GM18519 (cell line): ENCODE measurements at regions not wholly inside any gene's neighbourhood (a gene's known extent, or its start where the extent isn't known, plus 50 kb on each side); places are given as distances from the start of the nearest gene placed in this dataset.

Experiments used
- ATAC-seq: cut with Tn5 transposase; IDR thresholded peaks from one replicate; pipeline ENCODE4 v1.9.1; 2021; ENCODE audit warnings: mild to moderate bottlenecking, moderate library complexity; ENCODE audit not compliant: unreplicated experiment, low FRiP score

- ATAC-seq = no peak
Measured at GRCh38 chr13:68697551-68697950, 1410.1 kb upstream of the ATXN8OS start.

GRCh38 chr13:68696907-68697306, 1410.7 kb upstream of the ATXN8OS start:
- no peak for ATAC-seq

- ATAC-seq = no peak
Measured at GRCh38 chr13:68692049-68692448, 1415.6 kb upstream of the ATXN8OS start.

DNA sequence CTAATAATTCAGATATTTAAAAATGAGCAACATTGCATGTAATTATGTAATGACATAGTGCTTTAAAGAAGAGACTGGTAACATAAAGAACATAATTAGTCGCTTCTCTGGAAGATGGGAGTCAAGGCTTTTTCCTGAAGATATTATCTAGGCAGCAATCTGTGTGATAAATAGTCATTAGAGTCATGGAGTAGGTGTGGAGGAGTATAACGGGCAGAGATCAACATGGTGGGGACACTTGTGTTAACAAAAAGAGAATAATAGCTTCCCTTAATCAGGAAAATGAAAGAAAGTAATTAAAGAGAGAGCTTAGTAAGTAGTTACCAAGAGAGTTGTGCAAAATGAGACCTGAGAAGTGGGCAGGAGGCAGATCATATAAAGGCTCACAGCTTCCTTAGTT, 1417.1 kb upstream of the ATXN8OS start:
- no peak for ATAC-seq

- no peak for ATAC-seq
Measured at GRCh38 chr13:68676513-68677115, 1431.0 kb upstream of the ATXN8OS start.

- ATAC-seq = no peak
Measured at GRCh38 chr13:68675209-68675608, 1432.4 kb upstream of the ATXN8OS start.

GRCh38 chr13:68667863-68668262, 1437.7 kb upstream of the PCDH9 start:
- ATAC-seq = no peak

DNA sequence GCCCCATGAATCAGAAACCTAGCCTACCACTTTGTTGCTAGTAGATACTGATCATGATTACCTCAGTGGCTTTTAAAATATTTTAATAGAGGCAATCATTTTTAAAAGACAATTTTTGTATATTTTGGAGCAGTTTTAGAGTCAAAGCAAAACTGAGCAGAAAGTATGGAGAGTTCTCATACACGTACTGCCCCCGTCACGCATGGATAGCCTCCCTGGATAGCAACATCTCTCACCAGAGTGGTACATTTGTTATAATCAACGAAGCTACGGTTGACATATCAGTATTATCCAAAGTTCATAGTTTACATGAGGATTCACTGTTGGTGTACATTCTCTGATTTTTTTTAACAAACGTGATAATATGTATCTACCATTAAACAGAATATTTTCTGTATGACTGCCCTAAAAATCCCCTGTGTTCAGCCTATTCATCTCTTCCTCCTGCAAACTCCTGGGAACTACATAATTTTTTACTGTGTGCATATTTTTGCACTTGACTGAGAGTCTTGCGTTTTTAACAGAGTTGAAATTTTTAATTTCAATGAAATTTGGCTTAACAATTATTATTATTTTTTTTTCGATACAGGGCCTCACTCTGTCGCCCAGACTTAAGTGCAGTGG, 1436.8 kb upstream of the PCDH9 start:
- no peak for ATAC-seq

GRCh38 chr13:68645814-68646213, 1415.7 kb upstream of the PCDH9 start:
- no peak for ATAC-seq

DNA sequence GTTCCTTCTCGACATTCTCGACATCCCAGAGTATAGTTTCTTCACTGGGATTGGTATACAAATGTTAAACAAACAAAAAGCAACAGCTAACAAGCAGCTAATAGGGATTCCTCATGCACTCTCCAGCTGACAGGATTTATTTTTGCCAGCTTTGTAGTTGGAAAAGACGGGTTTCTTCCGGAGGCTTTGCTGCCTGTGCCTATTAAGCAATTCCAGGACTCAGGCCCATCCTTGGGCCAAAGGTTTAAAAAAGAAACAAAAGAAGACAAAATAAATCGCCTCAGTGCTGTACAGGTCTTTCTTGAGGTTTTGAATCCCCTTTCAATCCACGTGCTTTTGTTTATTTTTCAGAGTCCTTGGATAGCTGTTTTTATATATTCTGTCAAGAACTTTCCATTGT, 1414.5 kb upstream of the PCDH9 start:
- ATAC-seq = no peak

- no peak for ATAC-seq
Measured at GRCh38 chr13:68636784-68637183, 1406.6 kb upstream of the PCDH9 start.

- ATAC-seq = no peak
Measured at GRCh38 chr13:68628994-68629393, 1398.9 kb upstream of the PCDH9 start.

DNA sequence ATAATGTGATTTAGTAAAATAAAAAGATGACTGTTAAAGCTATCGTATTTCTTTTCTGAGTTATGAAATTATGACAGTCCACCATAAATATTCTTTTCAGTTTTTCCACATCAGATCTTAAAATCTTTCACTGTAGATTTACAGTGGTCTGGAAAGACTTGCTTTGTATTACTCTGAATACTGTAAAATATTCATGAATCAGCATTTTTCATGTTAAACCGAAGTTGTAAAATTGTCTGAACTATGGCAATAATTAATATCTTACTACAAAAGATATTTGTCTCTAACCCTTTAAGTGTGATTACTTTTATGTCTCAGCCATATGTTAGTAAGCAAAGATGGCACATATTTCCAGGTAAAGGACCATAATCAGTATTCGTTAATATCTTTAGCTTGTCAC, 1397.2 kb upstream of the PCDH9 start:
- ATAC-seq = no peak

GRCh38 chr13:68616600-68617222, 1386.6 kb upstream of the PCDH9 start:
- no peak for ATAC-seq

DNA sequence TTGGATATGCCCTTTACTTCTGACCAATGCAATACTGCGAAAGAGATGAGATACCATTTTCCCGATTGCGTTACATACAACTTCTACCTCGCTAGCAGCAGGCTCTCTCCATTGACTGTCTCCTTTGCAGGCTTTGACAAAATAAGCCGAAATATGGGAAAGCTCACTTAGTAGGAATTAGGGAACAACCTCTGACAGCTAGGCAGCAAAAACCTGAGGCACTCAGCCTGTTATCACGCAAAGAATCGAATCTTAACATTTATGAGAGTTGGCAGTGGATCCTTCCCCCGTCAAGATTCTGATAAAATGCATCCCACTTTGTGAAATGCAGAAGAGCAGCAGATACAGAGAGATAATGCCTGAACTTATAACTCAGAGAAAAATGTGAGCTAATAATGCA, 1379.5 kb upstream of the PCDH9 start:
- no peak for ATAC-seq

- no peak for ATAC-seq
Measured at GRCh38 chr13:68608147-68608546, 1378.0 kb upstream of the PCDH9 start.

- no peak for ATAC-seq
Measured at GRCh38 chr13:68597641-68598040, 1367.5 kb upstream of the PCDH9 start.

- ATAC-seq = peak; percentile 98
Measured at GRCh38 chr13:68588623-68589022, 1358.5 kb upstream of the PCDH9 start.

DNA sequence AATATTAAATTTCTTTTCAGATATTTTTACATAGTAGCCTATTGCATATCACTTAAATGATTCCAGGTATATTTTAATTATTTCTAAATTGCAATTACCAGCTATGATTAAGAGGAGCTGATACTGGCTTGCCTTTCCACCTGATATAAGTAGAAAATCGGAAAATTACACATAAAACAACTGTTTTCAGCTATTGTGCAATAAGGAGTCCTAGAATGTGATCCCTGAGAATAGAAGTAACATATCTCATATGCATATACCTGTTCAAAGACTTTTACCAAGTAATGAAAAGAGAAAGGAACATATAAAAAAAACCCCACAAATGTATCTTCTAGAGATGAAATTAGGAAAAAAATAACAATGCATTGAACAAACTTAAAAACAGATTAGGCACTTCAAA, 1354.6 kb upstream of the PCDH9 start:
- ATAC-seq = no peak

GRCh38 chr13:68574053-68574452, 1343.9 kb upstream of the PCDH9 start:
- no peak for ATAC-seq

DNA sequence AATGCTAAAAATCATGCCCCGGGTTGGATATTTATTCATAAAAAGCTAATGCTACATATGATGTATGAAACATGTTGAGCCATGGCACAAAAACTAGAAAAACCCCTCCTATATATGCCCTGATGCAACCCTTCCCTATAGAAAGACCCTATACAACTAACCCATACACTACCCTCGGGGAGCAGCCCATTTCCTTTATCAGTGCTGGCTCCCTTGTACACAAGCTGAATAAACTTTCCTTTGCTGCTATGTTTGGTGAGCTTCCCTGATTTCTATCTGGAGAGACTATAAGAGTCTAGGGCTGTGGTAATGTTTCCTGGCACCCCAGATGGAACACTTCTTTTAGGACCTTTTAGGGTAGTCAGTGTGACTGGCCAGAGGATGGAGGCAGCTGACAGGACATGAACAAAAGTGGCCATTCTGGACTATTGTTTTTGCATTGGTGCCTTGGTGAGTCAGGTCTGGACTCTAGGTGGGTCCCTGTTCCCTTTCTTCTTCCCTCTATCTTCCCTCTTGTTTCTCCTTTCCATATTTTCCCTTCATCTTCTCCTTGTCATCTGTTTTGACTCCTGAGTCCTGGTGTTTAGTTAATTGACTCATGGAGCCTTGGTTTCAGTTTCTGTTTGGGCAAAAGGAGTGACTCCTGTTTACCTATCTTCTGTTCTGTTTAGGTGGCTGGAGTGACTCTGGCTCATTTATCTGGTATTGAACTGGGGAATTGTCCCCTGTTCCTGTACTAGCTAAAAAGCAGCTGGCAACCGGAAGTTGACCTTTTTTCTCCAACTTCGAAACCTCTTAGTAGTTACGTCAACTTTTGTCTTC, 1321.8 kb upstream of the PCDH9 start:
- ATAC-seq = no peak
